ENCODE measurements at regions not wholly inside any gene's neighbourhood (a gene's known extent, or its start where the extent isn't known, plus 50 kb on each side); places are given as distances from the start of the nearest gene placed in this dataset.
"Not testable (repeated sequence)": the region's sequence is repeated elsewhere in the genome, so short reads cannot be mapped to it uniquely, and the experiment has no call there.

DNA sequence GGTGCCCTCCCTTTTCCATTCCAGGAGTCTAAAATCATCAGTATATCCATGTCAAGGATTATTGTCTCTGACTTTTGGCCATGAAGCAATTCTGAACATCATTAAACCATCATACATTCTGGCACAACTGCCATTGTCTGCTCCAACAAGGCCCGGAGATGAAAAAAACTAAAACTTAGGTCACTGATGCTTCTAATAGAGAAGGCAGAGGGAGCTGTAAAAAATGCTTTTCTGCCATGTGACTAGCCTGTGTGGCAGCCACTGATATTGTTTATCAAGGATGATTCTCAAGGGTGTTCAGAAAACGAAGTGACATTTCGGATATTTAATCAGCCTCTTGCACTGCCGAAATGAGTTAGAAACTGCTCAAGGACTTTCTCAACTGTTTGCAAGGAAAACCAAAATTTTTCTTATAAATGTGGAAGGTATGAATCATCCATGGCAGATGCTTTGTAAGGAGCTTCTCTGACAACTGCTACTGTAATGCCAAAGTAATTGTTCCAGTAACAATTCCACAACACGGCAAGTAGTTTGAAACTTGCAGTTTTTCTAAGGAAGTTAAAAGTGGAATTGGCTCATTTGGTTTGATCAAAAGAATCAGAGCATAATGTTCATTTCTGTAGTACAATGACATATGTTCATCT lies 1076.5 kb upstream of the FLRT2 start:
- no peak overlapping the region for H3K27ac ChIP-seq
- no peaks in the 10 kb centered on the region for H3K27me3 ChIP-seq
- H4K20me1 ChIP-seq: no peaks in the 10 kb centered on the region
- no peaks in the 10 kb centered on the region for H3K36me3 ChIP-seq
- no peaks in the 10 kb centered on the region for H3K4me1 ChIP-seq
- no peak overlapping the region for H3K4me2 ChIP-seq
- H3K9ac ChIP-seq: no peak overlapping the region
- no peaks in the 10 kb centered on the region for H3K9me3 ChIP-seq (replicated peaks in 1 of 11)
- no peak for TF ChIP-seq Cebpa-rat (IDR thresholded peaks at IDR 0.05)
- H3K4me3 ChIP-seq: no peak overlapping the region

DNA sequence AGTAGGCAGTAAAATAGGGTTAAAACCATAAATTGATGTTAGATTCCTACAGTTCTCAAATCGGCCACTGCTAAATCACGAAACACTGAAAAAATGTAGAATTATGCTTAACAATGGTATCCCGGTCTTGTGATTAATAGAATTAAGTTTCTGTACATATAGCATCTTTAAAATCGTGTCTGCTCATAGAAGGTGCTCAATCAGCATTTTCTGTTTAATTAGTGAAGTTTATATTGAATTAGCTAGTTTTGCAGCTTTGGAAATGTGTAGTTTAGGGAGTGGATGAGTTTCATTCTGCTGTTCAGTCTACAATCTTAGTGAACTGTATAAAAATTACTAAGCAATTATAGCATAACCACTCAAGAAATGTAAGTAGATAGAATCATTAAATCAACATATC lies 1075.8 kb upstream of the FLRT2 start:
- H3K4me1 ChIP-seq: no peaks in the 10 kb centered on the region
- H3K9ac ChIP-seq: no peak overlapping the region
- no peak overlapping the region for H3K27ac ChIP-seq
- H4K20me1 ChIP-seq: no peaks in the 10 kb centered on the region
- no peaks in the 10 kb centered on the region for H3K36me3 ChIP-seq
- H3K9me3 ChIP-seq (replicated peaks in 1 of 11): no peaks in the 10 kb centered on the region
- TF ChIP-seq Cebpa-rat (IDR thresholded peaks at IDR 0.05): no peak
- no peaks in the 10 kb centered on the region for H3K27me3 ChIP-seq
- H3K4me3 ChIP-seq: no peak overlapping the region
- H3K4me2 ChIP-seq: no peak overlapping the region

DNA sequence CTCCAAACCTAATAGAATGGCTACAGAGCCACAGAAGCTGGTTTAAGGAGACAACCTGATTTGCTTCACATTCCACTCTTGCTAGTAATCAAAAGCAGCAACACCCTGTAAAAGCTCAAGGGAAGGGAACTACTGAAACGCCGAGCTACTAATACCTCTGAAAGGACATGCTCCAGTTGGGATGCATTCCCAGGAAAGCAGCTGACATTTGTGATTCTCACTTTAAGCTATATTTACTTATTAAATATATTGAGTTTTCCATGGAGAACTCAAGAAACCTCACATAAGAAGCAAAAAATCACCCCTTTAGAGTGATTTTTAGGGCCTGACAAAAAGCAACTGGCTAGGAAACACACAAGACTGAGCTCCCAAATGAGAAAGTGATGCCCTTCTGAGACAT lies 1073.0 kb upstream of the FLRT2 start:
- no peak overlapping the region for H3K4me3 ChIP-seq
- no peaks in the 10 kb centered on the region for H3K27me3 ChIP-seq
- no peak for TF ChIP-seq Cebpa-rat (IDR thresholded peaks at IDR 0.05)
- H3K4me2 ChIP-seq: no peak overlapping the region
- no peaks in the 10 kb centered on the region for H4K20me1 ChIP-seq
- H3K9me3 ChIP-seq (replicated peaks in 1 of 11): no peaks in the 10 kb centered on the region
- no peak overlapping the region for H3K9ac ChIP-seq
- no peaks in the 10 kb centered on the region for H3K36me3 ChIP-seq
- no peak overlapping the region for H3K27ac ChIP-seq
- H3K4me1 ChIP-seq: no peaks in the 10 kb centered on the region

DNA sequence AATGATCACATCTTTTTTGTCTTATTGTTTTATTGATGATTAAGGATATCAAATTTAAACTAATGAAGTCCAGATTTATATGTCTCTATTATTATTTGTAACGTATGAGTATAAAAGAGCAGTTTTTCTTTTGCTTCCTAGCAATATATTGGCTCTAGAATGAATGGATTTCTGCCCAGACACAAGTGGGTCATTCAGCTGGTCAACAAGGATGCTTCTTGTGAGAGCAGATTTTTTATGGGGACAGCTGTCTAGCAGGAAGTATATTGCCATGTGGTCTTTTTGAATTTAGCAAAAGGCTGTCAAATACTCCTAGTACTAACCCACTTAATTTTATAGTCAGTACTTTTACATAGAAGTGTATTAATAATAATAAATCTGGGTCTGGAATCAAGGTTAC lies 1071.1 kb upstream of the FLRT2 start:
- H3K4me1 ChIP-seq: no peaks in the 10 kb centered on the region
- no peak overlapping the region for H3K4me2 ChIP-seq
- no peak for TF ChIP-seq Cebpa-rat (IDR thresholded peaks at IDR 0.05)
- no peaks in the 10 kb centered on the region for H3K27me3 ChIP-seq
- no peak overlapping the region for H3K9ac ChIP-seq
- H3K9me3 ChIP-seq (replicated peaks in 1 of 11): no peaks in the 10 kb centered on the region
- no peak overlapping the region for H3K27ac ChIP-seq
- H3K4me3 ChIP-seq: no peak overlapping the region
- H3K36me3 ChIP-seq: no peaks in the 10 kb centered on the region
- no peaks in the 10 kb centered on the region for H4K20me1 ChIP-seq

DNA sequence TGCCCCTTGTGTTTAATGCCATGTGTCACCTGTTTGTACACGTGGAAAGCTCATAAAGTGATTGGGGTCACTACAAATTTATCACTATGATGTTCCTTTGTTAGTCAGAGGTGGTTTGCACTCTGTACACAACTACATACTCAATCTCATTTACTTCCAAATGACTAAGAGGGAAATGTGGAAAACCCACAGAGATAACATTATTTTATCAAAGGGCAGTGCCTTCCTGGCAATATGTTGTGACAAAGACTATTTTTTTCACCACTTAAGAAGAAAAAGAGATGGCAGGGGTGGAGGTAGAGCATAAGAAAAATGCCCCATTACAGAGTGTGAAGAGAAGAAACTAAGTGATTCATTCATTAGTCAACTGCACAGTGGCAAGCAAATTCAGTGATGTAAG lies 1064.1 kb upstream of the FLRT2 start:
- no peak overlapping the region for H3K27ac ChIP-seq
- no peak overlapping the region for H3K9ac ChIP-seq
- H3K27me3 ChIP-seq: no peaks in the 10 kb centered on the region
- H4K20me1 ChIP-seq: no peaks in the 10 kb centered on the region
- H3K9me3 ChIP-seq (replicated peaks in 1 of 11): no peaks in the 10 kb centered on the region
- H3K4me1 ChIP-seq: no peaks in the 10 kb centered on the region
- no peaks in the 10 kb centered on the region for H3K36me3 ChIP-seq
- H3K4me2 ChIP-seq: no peak overlapping the region
- TF ChIP-seq Cebpa-rat (IDR thresholded peaks at IDR 0.05): no peak
- no peak overlapping the region for H3K4me3 ChIP-seq

DNA sequence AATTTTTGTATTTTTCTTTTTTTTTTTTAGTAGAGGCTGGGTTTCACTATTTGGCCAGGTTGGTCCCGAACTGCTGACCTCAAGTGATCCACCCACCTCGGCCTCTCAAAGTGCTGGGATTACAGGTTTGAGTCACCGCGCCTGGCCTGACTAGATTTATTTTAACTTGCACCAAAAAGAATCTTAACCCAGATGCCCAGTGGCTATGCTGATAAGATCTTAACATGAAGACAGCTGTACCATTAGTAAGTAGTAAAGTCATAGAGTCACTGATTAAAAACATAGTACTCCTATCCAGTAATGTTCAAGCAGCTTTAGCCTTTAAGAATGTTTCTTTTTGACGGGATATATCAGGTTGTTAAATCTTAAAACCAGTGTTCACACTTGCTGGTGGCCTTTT lies 1061.8 kb upstream of the FLRT2 start:
- Histone ChIP-seq H3K4me3 (no peak overlapping the region), H3K9me3 (replicated peaks in 1 of 11) (no peaks in the 10 kb centered on the region), H3K27ac (no peak overlapping the region), H3K36me3 (no peaks in the 10 kb centered on the region), H3K9ac (no peak overlapping the region), H4K20me1 (no peaks in the 10 kb centered on the region), H3K4me1 (no peaks in the 10 kb centered on the region), H3K4me2 (no peak overlapping the region), H3K27me3 (no peaks in the 10 kb centered on the region)
- TF ChIP-seq Cebpa-rat (IDR thresholded peaks at IDR 0.05): no peak

DNA sequence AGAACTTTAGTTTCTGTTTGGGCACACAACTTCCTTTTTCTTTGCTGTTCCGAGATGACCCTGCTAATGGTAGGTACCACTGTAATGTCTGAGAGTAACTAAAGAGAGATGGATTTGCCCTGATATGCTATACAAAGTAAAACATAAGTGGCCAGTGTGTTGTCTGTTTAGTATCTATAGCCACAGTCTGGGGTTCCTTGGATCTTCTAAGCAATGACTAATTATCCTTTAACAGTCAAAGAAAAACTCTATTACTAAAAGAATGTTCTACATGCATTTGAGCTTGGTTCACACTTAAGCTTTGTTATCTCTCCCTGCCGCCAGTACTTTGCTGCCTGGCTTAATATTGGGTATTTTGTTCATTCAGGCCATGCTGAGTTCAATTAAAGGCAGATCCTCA lies 1051.9 kb upstream of the FLRT2 start:
- TF ChIP-seq Cebpa-rat (IDR thresholded peaks at IDR 0.05): no peak
- Histone ChIP-seq H3K9me3 (replicated peaks in 1 of 11) (no peaks in the 10 kb centered on the region), H3K4me3 (no peak overlapping the region), H3K4me1 (no peaks in the 10 kb centered on the region), H3K27ac (no peak overlapping the region), H3K4me2 (no peak overlapping the region), H3K36me3 (no peaks in the 10 kb centered on the region), H4K20me1 (no peaks in the 10 kb centered on the region), H3K9ac (no peak overlapping the region), H3K27me3 (no peaks in the 10 kb centered on the region)

DNA sequence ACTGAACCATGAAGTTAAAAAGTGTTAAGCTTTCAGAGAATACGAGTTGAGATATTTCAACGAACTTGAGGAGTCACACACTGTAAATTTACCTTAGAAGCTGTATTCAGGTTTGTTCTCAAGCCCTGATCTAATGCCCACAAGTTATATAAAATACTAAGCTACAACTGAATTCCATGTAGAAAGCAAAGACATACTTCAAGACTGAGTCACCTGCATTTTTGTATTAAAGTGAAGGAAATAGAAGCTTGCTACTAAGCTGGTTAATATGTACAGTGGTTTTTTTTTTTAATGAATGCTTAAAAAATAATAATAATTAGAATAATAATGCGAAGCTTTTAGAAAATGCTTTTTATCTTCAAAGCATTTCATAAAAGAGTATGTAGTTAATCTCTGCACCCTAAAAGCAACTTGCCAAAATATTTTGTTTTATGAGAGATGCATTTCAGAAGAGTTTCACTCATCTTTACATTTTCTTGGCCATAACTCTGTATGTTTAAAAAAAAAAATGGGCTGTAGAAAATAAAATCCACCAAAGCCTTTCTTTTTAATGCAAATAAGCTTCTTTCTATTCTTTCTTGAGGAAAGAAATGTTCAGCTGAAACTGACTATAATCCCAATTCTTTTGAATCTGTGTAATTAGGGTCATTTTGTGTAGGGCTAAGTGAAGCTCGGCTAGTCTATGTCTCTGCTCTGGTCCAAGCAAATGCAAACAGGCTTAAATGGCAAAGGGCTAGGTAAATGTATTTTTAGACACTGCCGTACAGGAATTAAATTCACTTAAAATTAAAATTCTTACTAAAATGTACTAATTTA lies 1047.5 kb upstream of the FLRT2 start:
- Histone ChIP-seq H3K36me3 (no peaks in the 10 kb centered on the region), H3K4me1 (no peaks in the 10 kb centered on the region), H3K9me3 (replicated peaks in 1 of 11) (no peaks in the 10 kb centered on the region), H3K9ac (no peak overlapping the region), H3K27ac (no peak overlapping the region), H3K4me3 (no peak overlapping the region), H3K27me3 (no peaks in the 10 kb centered on the region), H3K4me2 (no peak overlapping the region), H4K20me1 (no peaks in the 10 kb centered on the region)
- no peak for TF ChIP-seq Cebpa-rat (IDR thresholded peaks at IDR 0.05)

DNA sequence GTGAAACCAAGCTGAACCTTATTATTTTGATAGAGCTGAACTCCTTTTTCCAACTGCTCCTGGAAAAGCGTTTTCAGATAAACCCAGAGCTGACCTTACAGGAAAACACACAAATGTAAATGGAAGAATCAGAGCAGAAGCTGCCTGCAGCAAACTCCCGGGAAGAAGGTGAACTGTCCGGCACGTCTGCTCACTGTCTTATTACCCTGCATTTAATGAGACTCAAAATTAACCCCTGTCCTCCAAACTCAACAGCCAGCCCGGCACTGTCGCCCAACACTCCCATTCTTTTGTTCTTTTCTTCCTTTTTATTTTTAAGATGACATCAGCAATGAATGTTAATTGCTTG lies 1046.9 kb upstream of the FLRT2 start:
- Histone ChIP-seq H3K9me3 (replicated peaks in 1 of 11) (no peaks in the 10 kb centered on the region), H3K9ac (no peak overlapping the region), H3K36me3 (no peaks in the 10 kb centered on the region), H4K20me1 (no peaks in the 10 kb centered on the region), H3K27me3 (no peaks in the 10 kb centered on the region), H3K4me3 (no peak overlapping the region), H3K27ac (no peak overlapping the region), H3K4me2 (no peak overlapping the region), H3K4me1 (no peaks in the 10 kb centered on the region)
- no peak for TF ChIP-seq Cebpa-rat (IDR thresholded peaks at IDR 0.05)

DNA sequence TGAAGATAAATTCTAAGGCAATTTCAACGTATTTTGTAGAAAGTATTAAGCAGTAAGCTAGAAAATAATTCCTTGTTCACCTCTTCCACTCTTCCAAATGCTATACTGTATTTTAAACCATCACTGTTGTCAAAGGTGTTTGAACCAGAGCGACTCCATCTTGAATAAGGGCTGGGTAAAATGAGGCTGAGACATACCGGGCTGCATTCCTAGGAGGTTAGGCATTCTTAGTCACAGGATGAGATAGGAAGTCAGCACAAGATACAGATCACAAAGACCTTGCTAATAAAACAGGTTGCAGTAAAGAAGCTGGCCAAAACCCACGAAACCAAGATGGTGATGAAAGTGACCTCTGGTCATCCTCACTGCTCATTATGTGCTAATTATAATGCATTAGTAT lies 1045.7 kb upstream of the FLRT2 start:
- H3K36me3 ChIP-seq; H3K9me3 ChIP-seq (replicated peaks in 1 of 11); H3K4me2 ChIP-seq; H3K27ac ChIP-seq; H4K20me1 ChIP-seq; H3K9ac ChIP-seq; H3K27me3 ChIP-seq; H3K4me3 ChIP-seq; H3K4me1 ChIP-seq: not testable (repeated sequence)

Data from BLaER1 treated with 17β-estradiol and CSF1 and Interleukin-3, amounts not matched to agents 10 nM and 100 nM (cell line).